Smooth muscle cell (in vitro differentiated cells): ENCODE measurements at regions not wholly inside any gene's neighbourhood (a gene's known extent, or its start where the extent isn't known, plus 50 kb on each side); places are given as distances from the start of the nearest gene placed in this dataset.

Source experiments
- DNase-seq: peaks from one replicate; lab custom pipeline; 2025; ENCODE audit not compliant: unreplicated experiment; lab: John Stamatoyannopoulos, UW
- H2AFZ ChIP-seq: fragments of 200-600 bp; sonication (generic); 2 replicates; pipeline ENCODE4 v1.6.0; 2016; ENCODE audit warnings: antibody characterized with exemption, low read depth, mild to moderate bottlenecking
- H3F3A ChIP-seq: fragments of 200-600 bp; sonication (generic); 2 replicates; pipeline ENCODE4 v1.6.0; 2017; ENCODE audit warnings: antibody characterized with exemption, low read depth
- H3K27ac ChIP-seq: fragments of 200-600 bp; sonication (generic); 2 replicates; pipeline ENCODE4 v1.5.1; 2016; ENCODE audit warnings: low read depth, mild to moderate bottlenecking
- H3K27me3 ChIP-seq: fragments of 200-600 bp; sonication (generic); 2 replicates; pipeline ENCODE4 v1.6.1; 2016; ENCODE audit warnings: low read depth, mild to moderate bottlenecking
- H3K36me3 ChIP-seq: fragments of 200-600 bp; sonication (generic); 2 replicates; pipeline ENCODE4 v1.5.1; 2016; ENCODE audit warnings: low read depth
- H3K4me1 ChIP-seq: fragments of 200-600 bp; sonication (generic); 2 replicates; pipeline ENCODE4 v1.5.1; 2016; ENCODE audit warnings: low read depth
- H3K4me2 ChIP-seq: fragments of 200-600 bp; sonication (generic); 2 replicates; pipeline ENCODE4 v1.6.0; 2016; ENCODE audit warnings: mild to moderate bottlenecking
- H3K4me3 ChIP-seq: fragments of 200-600 bp; sonication (generic); 2 replicates; pipeline ENCODE4 v1.5.1; 2016; ENCODE audit warnings: mild to moderate bottlenecking
- H3K79me2 ChIP-seq: fragments of 200-600 bp; sonication (generic); 2 replicates; pipeline ENCODE4 v1.6.0; 2016; ENCODE audit warnings: low read depth, mild to moderate bottlenecking
- H3K9ac ChIP-seq: fragments of 200-600 bp; sonication (generic); 2 replicates; pipeline ENCODE4 v1.6.0; 2016; ENCODE audit warnings: low read depth
- H3K9me3 ChIP-seq: fragments of 200-600 bp; sonication (generic); replicated peaks from 2 replicates; pipeline ENCODE4 v1.5.1; 2016; ENCODE audit warnings: low read depth
- H4K20me1 ChIP-seq: fragments of 200-600 bp; sonication (generic); 2 replicates; pipeline ENCODE4 v1.6.0; 2016; ENCODE audit warnings: low read depth
- CTCF ChIP-seq: fragments of 200-600 bp; sonication (generic); IDR thresholded peaks from 2 replicates; pipeline ENCODE4 v1.5.1; 2017; ENCODE audit warnings: borderline replicate concordance, mild to moderate bottlenecking, antibody characterized with exemption; ENCODE audit not compliant: insufficient read depth, poor library complexity, severe bottlenecking
- WGBS: methylation state at CpG from one replicate; pipeline ENCODE4 v1.1.7; 2016; ENCODE audit warnings: low lambda C conversion rate; 5-methylcytosine and 5-hydroxymethylcytosine counted together

GRCh38 chr17:72353502-72353901 is 232.7 kb downstream of the SOX9 start:
- no peak for DNase-seq
- Histone ChIP-seq H3K27ac (no peak overlapping the region), H3F3A (no peaks in the 10 kb centered on the region), H2AFZ (no peak overlapping the region), H3K9ac (no peak overlapping the region), H3K4me1 (peaks cover 7% of the 10 kb centered on the region), H3K4me2 (no peak overlapping the region), H3K27me3 (no peaks in the 10 kb centered on the region), H3K36me3 (no peaks in the 10 kb centered on the region), H4K20me1 (no peaks in the 10 kb centered on the region), H3K79me2 (no peaks in the 10 kb centered on the region), H3K9me3 (no peaks in the 10 kb centered on the region), H3K4me3 (no peak overlapping the region)
- WGBS: 72% methylated on average over 9 of the region's 9 CpGs
- TF ChIP-seq CTCF: no peak

GRCh38 chr17:72354071-72354470 is 233.3 kb downstream of the SOX9 start:
- no peaks in the 10 kb centered on the region for H3K9me3 ChIP-seq
- H2AFZ ChIP-seq: no peak overlapping the region
- no peaks in the 10 kb centered on the region for H3K27me3 ChIP-seq
- peaks cover 7% of the 10 kb centered on the region for H3K4me1 ChIP-seq
- WGBS: 91% methylated on average over 8 of the region's 8 CpGs
- no peak overlapping the region for H3K4me2 ChIP-seq
- no peak overlapping the region for H3K9ac ChIP-seq
- H3K79me2 ChIP-seq: no peaks in the 10 kb centered on the region
- no peaks in the 10 kb centered on the region for H3F3A ChIP-seq
- no peak overlapping the region for H3K4me3 ChIP-seq
- no peak for DNase-seq
- H3K27ac ChIP-seq: no peak overlapping the region
- H3K36me3 ChIP-seq: no peaks in the 10 kb centered on the region
- no peaks in the 10 kb centered on the region for H4K20me1 ChIP-seq
- TF ChIP-seq CTCF: no peak

- H3K4me2 ChIP-seq: no peak overlapping the region
- no peaks in the 10 kb centered on the region for H3K36me3 ChIP-seq
- DNase-seq: no peak
- no peak for TF ChIP-seq CTCF
- 94% methylated on average over 3 of the region's 3 CpGs for WGBS
- H3K4me3 ChIP-seq: no peak overlapping the region
- no peak overlapping the region for H3K9ac ChIP-seq
- H3K4me1 ChIP-seq: peaks cover 7% of the 10 kb centered on the region
- no peak overlapping the region for H3K27ac ChIP-seq
- H3K79me2 ChIP-seq: no peaks in the 10 kb centered on the region
- no peaks in the 10 kb centered on the region for H3K9me3 ChIP-seq
- H2AFZ ChIP-seq: no peak overlapping the region
- no peaks in the 10 kb centered on the region for H3F3A ChIP-seq
- no peaks in the 10 kb centered on the region for H4K20me1 ChIP-seq
- H3K27me3 ChIP-seq: no peaks in the 10 kb centered on the region
Measured at GRCh38 chr17:72357764-72358365, 237.0 kb downstream of the SOX9 start.

- H3K4me1 ChIP-seq: peaks cover 6% of the 10 kb centered on the region
- no peak overlapping the region for H3K27ac ChIP-seq
- no peak overlapping the region for H3K4me2 ChIP-seq
- H3K9ac ChIP-seq: no peak overlapping the region
- H3K79me2 ChIP-seq: no peaks in the 10 kb centered on the region
- no peaks in the 10 kb centered on the region for H3K36me3 ChIP-seq
- H3K4me3 ChIP-seq: no peak overlapping the region
- no peak overlapping the region for H2AFZ ChIP-seq
- H3K27me3 ChIP-seq: no peaks in the 10 kb centered on the region
- H4K20me1 ChIP-seq: no peaks in the 10 kb centered on the region
- TF ChIP-seq CTCF: no peak
- H3F3A ChIP-seq: no peaks in the 10 kb centered on the region
- no peak for DNase-seq
- no peaks in the 10 kb centered on the region for H3K9me3 ChIP-seq
Measured at GRCh38 chr17:72358465-72358864, 237.6 kb downstream of the SOX9 start.
